RWPE1 (cell line): ENCODE measurements at regions not wholly inside any gene's neighbourhood (a gene's known extent, or its start where the extent isn't known, plus 50 kb on each side); places are given as distances from the start of the nearest gene placed in this dataset.

Experiments used
- CTCF ChIA-PET: fragments of 350-600 bp; sonication (Branson Sonifier 250); formaldehyde crosslinking; extraction: SDS; loops from one replicate; lab custom pipeline; 2021; lab: Yijun Ruan, JAX
- POLR2A ChIA-PET: fragments of 400-600 bp; formaldehyde crosslinking; extraction: SDS; loops from one replicate; lab custom pipeline; 2020; ENCODE audit warnings: antibody characterized with exemption; ENCODE audit not compliant: low non-redundant PET; lab: Yijun Ruan, JAX
- DNase-seq: peaks from one replicate; pipeline ENCODE4 v3.0.0; 2012; ENCODE audit warnings: low spot score
- H3K27ac ChIP-seq: fragments of 450-650 bp; 2 replicates; pipeline ENCODE4 v1.5.1; 2017
- CTCF ChIP-seq: fragments of 450-650 bp; conservative IDR thresholded peaks from 2 replicates; pipeline ENCODE4 v1.5.1; 2017; ENCODE audit warnings: low read depth, mild to moderate bottlenecking

- peak overlapping the region; percentile 85 for H3K27ac ChIP-seq
- POLR2A ChIA-PET, result no interaction called here
- TF ChIP-seq CTCF, result no peak
- CTCF ChIA-PET, result interaction anchor here (0.7 kb wide), 1 partner anchor 1381 kb away, joined by 3 read pairs; no protein-coding TSS in a partner anchor
- no peak for DNase-seq
Observed at GRCh38 chr7:116356333-116356965, 143.1 kb upstream of the CAV2 start.

- no peak for TF ChIP-seq CTCF
- POLR2A ChIA-PET, result no interaction called here
- H3K27ac ChIP-seq, result peak overlapping the region; percentile 44; the same call in 1 of the 2 replicates
- CTCF ChIA-PET, result no interaction called here
- DNase-seq, result no peak
Observed at GRCh38 chr7:116356979-116357378, 142.6 kb upstream of the CAV2 start.

- peak overlapping the region; percentile 79 for H3K27ac ChIP-seq
- TF ChIP-seq CTCF, result no peak
- POLR2A ChIA-PET, result no interaction called here
- peak; percentile 26 for DNase-seq
- CTCF ChIA-PET, result no interaction called here
Observed at GRCh38 chr7:116357781-116358670, 141.5 kb upstream of the CAV2 start.

- no peak for TF ChIP-seq CTCF
- DNase-seq, result no peak
- ChIA-PET CTCF (interaction anchor here (0.6 kb wide), 1 partner anchor 251 kb away, joined by 4 read pairs; no protein-coding TSS in a partner anchor), POLR2A (no interaction called here)
- no peak overlapping the region for H3K27ac ChIP-seq
Observed at GRCh38 chr7:116361767-116362166, 137.8 kb upstream of the CAV2 start.

GRCh38 chr7:116363637-116364432 lies 135.7 kb upstream of the CAV2 start:
- ChIA-PET CTCF (no interaction called here), POLR2A (no interaction called here)
- no peak for TF ChIP-seq CTCF
- DNase-seq, result peak; percentile 30
- no peak overlapping the region for H3K27ac ChIP-seq

- no peak overlapping the region for H3K27ac ChIP-seq
- no peak for DNase-seq
- ChIA-PET CTCF (no interaction called here), POLR2A (no interaction called here)
- TF ChIP-seq CTCF, result no peak
Observed at GRCh38 chr7:116364469-116364868, 135.1 kb upstream of the CAV2 start.
